Nephron progenitor cell (in vitro differentiated cells): ENCODE measurements at regions not wholly inside any gene's neighbourhood (a gene's known extent, or its start where the extent isn't known, plus 50 kb on each side); places are given as distances from the start of the nearest gene placed in this dataset.

Experiments
- DNase-seq: peaks from one replicate; pipeline ENCODE4 v3.0.0; 2021
- H3K27ac Mint-ChIP-seq: 2 replicates; pipeline ENCODE4 v1.8.0; 2021; ENCODE audit warnings: mild to moderate bottlenecking, moderate library complexity, mixed read lengths
- H3K27me3 Mint-ChIP-seq: 2 replicates; pipeline ENCODE4 v1.8.0; 2021; ENCODE audit warnings: mild to moderate bottlenecking, low read depth, mixed read lengths; ENCODE audit not compliant: poor library complexity
- H3K36me3 Mint-ChIP-seq: 2 replicates; pipeline ENCODE4 v1.8.0; 2021; ENCODE audit warnings: low read depth, mixed read lengths
- H3K4me1 Mint-ChIP-seq: 2 replicates; pipeline ENCODE4 v1.8.0; 2021; ENCODE audit warnings: mixed read lengths
- H3K4me3 Mint-ChIP-seq: 2 replicates; pipeline ENCODE4 v1.8.0; 2021; ENCODE audit warnings: mild to moderate bottlenecking, moderate library complexity, mixed read lengths
- H3K9me3 Mint-ChIP-seq: 2 replicates; pipeline ENCODE4 v1.8.0; 2021; ENCODE audit warnings: mild to moderate bottlenecking, moderate library complexity, mixed read lengths
- CTCF ChIP-seq: fragments of 200-600 bp; sonication (generic); IDR thresholded peaks from 2 replicates; pipeline ENCODE4 v1.5.0; 2021; ENCODE audit warnings: antibody characterized with exemption

DNA sequence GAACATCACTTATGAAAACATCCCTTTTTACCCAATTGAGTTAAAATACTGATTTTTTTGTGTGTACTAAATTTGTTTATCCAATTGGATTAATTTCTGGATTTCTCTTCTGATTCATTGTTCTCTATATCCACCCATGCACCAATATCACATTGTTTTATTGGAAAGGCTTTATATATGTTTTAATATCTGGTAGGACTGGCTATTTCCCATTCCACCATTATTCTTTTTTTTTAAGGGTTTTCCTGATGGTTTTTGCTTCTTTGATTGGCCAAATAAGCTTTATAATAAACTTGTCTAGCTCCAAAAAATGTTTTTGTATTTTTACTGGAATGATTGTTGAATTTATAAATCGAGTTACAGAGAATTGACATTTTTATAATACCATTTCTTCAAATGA lies 59.4 kb upstream of the DOK5 start:
- peaks cover 8% of the 10 kb centered on the region for H3K27me3 Mint-ChIP-seq
- DNase-seq, result no peak
- no peaks in the 10 kb centered on the region for H3K9me3 Mint-ChIP-seq
- no peak overlapping the region for H3K4me3 Mint-ChIP-seq
- no peak overlapping the region for H3K27ac Mint-ChIP-seq
- TF ChIP-seq CTCF, result no peak
- H3K4me1 Mint-ChIP-seq, result no peaks in the 10 kb centered on the region
- H3K36me3 Mint-ChIP-seq, result no peaks in the 10 kb centered on the region

GRCh38 chr20:54416770-54417169 lies 58.6 kb upstream of the DOK5 start:
- Mint-ChIP-seq H3K4me1 (no peaks in the 10 kb centered on the region), H3K36me3 (no peaks in the 10 kb centered on the region)

GRCh38 chr20:54419531-54419930 lies 55.9 kb upstream of the DOK5 start:
- no peaks in the 10 kb centered on the region for H3K36me3 Mint-ChIP-seq
- peaks cover 16% of the 10 kb centered on the region for H3K9me3 Mint-ChIP-seq
- no peaks in the 10 kb centered on the region for H3K4me1 Mint-ChIP-seq
- no peak for DNase-seq
- peaks cover 8% of the 10 kb centered on the region for H3K27me3 Mint-ChIP-seq
- no peak for TF ChIP-seq CTCF
- H3K27ac Mint-ChIP-seq, result no peak overlapping the region
- H3K4me3 Mint-ChIP-seq, result no peak overlapping the region

More at GRCh38 chr20:54416770-54417169, 58.6 kb upstream of the DOK5 start:
- Mint-ChIP-seq H3K27me3 (peaks cover 8% of the 10 kb centered on the region), H3K4me3 (no peak overlapping the region), H3K27ac (no peak overlapping the region), H3K9me3 (no peaks in the 10 kb centered on the region)
- no peak for TF ChIP-seq CTCF
- no peak for DNase-seq
